IMR-90 (cell line): ENCODE measurements at regions not wholly inside any gene's neighbourhood (a gene's known extent, or its start where the extent isn't known, plus 50 kb on each side); places are given as distances from the start of the nearest gene placed in this dataset.

Source experiments
- CEBPB ChIP-seq: IDR thresholded peaks from 2 replicates; pipeline ENCODE4 v1.6.1; 2012; ENCODE audit warnings: low read depth, low read length, improper control_type of control experiment
- POLR2A ChIP-seq: IDR thresholded peaks from 2 replicates; pipeline ENCODE4 v1.6.1; 2012; ENCODE audit warnings: mild to moderate bottlenecking, low read depth, low read length
- RAD21 ChIP-seq: IDR thresholded peaks from 2 replicates; pipeline ENCODE4 v1.6.1; 2012; ENCODE audit warnings: low read length, improper control_type of control experiment
- TF ChIP-seq, protein P1 (sequence below): conservative IDR thresholded peaks from 2 replicates; pipeline ENCODE4 v1.5.1; 2012; ENCODE audit warnings: mild to moderate bottlenecking, low read depth, low read length, improper control_type of control experiment
- TF ChIP-seq, protein P2 (sequence below): fragments of 150-350 bp; IDR thresholded peaks from 2 replicates; pipeline ENCODE4 v1.6.1; 2017; ENCODE audit warnings: mild to moderate bottlenecking, antibody characterized with exemption, low read length, low read depth

DNA sequence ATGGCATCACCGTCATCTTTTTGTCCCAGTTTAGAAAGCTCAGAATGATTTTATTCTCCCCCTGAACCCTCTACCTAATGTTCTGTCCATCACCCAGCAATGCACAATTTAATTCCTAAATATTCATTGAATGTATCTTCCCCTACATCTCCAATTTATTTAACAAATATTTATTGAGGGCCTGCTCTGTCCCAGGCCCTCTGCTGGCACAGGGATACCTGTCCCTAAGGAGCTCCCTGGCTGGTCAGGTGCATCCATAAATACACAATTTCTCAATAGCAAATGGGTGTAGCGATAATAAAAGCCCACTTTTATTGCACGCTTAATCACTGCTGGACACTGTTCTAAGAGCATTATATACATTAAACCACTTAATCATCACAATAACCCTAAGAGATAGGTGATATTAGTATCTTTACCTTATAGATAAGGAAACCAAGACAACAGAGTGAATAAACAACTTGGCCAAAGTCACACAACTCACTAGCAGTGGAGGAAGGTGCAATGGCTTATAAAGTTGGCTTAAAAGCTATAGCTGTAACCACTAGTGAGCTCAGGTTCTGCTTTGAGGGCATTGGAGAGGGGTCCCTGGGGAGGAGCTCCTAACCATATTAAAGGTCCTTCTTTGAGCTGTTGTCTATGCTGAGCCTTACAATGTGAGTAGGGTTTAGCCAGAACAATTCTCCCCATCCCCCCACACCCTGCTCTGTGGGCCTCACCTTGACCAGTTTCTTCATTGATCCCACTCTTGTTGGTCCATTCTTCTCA lies 126.3 kb upstream of the JUN start:
- TF ChIP-seq, protein P1, sequence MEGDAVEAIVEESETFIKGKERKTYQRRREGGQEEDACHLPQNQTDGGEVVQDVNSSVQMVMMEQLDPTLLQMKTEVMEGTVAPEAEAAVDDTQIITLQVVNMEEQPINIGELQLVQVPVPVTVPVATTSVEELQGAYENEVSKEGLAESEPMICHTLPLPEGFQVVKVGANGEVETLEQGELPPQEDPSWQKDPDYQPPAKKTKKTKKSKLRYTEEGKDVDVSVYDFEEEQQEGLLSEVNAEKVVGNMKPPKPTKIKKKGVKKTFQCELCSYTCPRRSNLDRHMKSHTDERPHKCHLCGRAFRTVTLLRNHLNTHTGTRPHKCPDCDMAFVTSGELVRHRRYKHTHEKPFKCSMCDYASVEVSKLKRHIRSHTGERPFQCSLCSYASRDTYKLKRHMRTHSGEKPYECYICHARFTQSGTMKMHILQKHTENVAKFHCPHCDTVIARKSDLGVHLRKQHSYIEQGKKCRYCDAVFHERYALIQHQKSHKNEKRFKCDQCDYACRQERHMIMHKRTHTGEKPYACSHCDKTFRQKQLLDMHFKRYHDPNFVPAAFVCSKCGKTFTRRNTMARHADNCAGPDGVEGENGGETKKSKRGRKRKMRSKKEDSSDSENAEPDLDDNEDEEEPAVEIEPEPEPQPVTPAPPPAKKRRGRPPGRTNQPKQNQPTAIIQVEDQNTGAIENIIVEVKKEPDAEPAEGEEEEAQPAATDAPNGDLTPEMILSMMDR, result no peak
- TF ChIP-seq CEBPB (no peak), RAD21 (no peak), POLR2A (no peak)
- TF ChIP-seq, protein P2, sequence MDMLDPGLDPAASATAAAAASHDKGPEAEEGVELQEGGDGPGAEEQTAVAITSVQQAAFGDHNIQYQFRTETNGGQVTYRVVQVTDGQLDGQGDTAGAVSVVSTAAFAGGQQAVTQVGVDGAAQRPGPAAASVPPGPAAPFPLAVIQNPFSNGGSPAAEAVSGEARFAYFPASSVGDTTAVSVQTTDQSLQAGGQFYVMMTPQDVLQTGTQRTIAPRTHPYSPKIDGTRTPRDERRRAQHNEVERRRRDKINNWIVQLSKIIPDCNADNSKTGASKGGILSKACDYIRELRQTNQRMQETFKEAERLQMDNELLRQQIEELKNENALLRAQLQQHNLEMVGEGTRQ, result no peak
